Ovary (tissue), 3 donors: ENCODE measurements at regions not wholly inside any gene's neighbourhood (a gene's known extent, or its start where the extent isn't known, plus 50 kb on each side); places are given as distances from the start of the nearest gene placed in this dataset.

ENCODE experiments used
- POLR2A ChIP-seq: fragments of 450-650 bp; IDR thresholded peaks from one replicate; pipeline ENCODE4 v1.6.1; 2017; ENCODE audit warnings: antibody characterized with exemption, mild to moderate bottlenecking, moderate library complexity
- TF ChIP-seq, protein P1 (sequence below), 3 donors: fragments of 450-650 bp in 2 of 3; fragments of 200-600 bp in 1 of 3; IDR thresholded peaks; one replicate each; pipeline versions ENCODE4 v1.5.1 to v1.8.0; 2016 to 2022; ENCODE audit warnings: antibody characterized with exemption in 3 of 3, mild to moderate bottlenecking in 1 of 3
- donor health status: DM: no; HTN: no; CAD: no.

GRCh38 chr6:84329516-84329915, 102.1 kb upstream of the CEP162 start:
- TF ChIP-seq, protein P1, sequence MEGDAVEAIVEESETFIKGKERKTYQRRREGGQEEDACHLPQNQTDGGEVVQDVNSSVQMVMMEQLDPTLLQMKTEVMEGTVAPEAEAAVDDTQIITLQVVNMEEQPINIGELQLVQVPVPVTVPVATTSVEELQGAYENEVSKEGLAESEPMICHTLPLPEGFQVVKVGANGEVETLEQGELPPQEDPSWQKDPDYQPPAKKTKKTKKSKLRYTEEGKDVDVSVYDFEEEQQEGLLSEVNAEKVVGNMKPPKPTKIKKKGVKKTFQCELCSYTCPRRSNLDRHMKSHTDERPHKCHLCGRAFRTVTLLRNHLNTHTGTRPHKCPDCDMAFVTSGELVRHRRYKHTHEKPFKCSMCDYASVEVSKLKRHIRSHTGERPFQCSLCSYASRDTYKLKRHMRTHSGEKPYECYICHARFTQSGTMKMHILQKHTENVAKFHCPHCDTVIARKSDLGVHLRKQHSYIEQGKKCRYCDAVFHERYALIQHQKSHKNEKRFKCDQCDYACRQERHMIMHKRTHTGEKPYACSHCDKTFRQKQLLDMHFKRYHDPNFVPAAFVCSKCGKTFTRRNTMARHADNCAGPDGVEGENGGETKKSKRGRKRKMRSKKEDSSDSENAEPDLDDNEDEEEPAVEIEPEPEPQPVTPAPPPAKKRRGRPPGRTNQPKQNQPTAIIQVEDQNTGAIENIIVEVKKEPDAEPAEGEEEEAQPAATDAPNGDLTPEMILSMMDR (IDR thresholded peaks at IDR 0.05) = no peak
- no peak for TF ChIP-seq POLR2A
